Suppressor macrophage treated with lipopolysaccharide for 1 hour (primary cell): ENCODE measurements at regions not wholly inside any gene's neighbourhood (a gene's known extent, or its start where the extent isn't known, plus 50 kb on each side); places are given as distances from the start of the nearest gene placed in this dataset.
A peak's percentile ranks its signal among the peaks of the same experiment; 100 is the strongest.
"Not testable (repeated sequence)": the region's sequence is repeated elsewhere in the genome, so short reads cannot be mapped to it uniquely, and the experiment has no call there.

ENCODE experiments used
- DNase-seq, 3 donors: peaks; one replicate each; pipeline ENCODE4 v3.0.0-alpha.2; 2020 to 2022

DNA sequence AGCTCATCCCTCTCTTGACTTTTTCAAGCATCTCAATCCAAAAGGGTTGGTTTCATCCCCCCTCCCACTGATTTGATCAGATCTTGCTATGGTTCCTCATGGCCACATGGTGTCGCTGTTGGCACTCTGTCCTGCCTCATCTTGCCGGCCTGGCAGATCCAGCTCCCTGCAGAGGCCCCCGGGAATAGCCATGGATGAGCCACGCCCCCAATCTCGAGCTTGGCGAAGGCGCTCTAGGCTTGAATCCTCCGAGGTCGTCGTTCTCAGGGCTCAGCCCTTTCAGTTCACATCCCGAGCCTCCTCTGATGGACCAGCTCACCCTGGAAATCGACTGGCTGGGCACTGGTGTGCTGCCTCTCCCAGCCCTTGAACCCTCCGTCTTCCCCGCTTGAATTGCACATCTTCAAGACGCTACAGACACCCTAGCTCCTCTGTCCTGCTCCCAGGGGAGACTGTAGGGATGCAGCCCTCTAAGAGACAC, 628.7 kb downstream of the TYW1 start:
- peak; percentile 28 to 47 (median 44) for DNase-seq

DNA sequence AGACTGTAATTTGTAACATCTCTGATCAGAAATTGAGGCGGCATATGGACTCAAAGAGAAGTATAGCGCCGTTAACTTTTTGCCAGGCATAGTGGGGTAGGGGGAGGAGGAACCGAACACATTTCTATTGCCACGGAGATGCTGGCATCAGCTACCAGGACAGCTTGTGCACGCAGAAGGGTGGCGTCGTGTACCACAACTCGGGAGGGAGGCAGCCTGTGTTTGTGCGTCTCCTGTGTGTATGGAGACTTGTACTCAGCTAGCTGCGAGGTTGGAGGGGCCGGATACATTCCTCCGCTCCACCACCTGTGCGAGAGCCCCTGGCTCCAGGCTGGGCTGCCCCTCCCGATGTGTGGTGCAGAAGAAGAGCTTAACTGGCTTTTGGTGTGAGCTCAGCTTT, 634.8 kb downstream of the TYW1 start:
- no peak for DNase-seq

DNA sequence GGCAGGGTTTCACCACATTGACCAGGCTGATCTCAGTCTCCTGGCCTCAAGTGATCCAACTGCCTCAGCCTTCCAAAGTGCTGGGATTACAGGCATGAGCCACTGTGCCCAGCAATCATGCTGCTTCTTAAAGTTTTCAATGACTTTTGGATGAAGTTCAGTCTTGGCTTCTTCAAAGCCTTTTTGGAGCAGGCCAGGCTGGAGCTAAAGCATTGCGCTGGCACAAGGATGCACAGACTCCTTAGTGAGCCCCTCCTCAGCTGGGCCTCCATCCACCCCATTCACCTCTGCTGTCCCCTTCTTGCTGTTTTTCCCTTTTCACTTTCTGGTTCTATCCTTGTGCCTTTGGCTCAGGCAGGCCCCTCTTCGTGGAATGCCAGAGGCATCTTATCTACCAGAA, 638.6 kb downstream of the TYW1 start:
- no peak for DNase-seq

DNA sequence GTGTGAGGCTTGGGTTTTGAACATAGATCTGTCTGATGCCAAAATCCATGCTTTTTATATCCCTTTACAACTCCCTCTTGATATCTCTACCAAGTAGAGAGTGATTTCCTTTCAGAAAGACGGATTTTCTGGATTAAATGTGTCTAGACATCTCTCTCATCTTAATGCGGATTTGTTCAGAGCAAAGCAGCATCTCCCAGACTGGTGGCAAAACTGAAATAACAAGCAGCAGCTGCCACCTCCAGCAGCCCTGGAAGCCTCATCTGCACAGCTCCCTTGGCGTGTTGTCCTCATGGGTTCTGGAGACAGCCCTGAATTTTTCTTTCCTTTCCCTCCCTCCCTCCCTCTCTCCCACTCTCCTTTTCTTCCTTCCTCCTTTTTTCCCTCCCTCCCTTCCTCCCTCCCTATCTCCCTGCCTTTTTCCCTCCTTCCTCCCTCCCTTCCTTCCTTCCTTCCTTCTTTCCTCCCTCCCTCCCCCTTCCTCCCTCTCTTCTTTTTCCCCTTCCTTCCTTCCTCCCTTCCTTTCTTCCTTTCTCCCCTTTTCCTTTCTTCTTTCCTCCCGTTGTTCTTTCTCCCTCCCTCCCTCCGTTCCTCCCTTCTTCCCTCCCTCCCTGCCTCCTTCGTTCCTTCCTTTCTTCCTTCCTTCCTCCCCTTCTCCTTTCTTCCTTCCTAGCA, 639.9 kb downstream of the TYW1 start:
- no peak for DNase-seq

DNA sequence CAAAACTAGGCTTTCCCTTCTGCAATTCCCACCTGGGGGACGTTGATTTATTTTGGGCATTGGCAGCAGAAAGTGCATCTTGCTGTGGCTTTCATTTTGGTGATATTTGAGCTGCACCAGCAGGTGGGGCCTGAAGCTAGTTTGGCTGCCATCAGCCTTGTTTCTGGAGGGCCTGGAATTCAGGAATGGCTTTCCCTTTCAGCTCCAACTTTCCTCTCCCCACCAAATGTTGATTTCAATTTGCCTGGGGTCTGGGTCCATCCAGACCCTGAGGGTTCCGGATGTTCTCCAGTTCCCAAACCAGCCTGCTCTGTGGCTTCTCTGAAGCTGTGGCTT, 640.4 kb downstream of the TYW1 start:
- DNase-seq = no peak

DNA sequence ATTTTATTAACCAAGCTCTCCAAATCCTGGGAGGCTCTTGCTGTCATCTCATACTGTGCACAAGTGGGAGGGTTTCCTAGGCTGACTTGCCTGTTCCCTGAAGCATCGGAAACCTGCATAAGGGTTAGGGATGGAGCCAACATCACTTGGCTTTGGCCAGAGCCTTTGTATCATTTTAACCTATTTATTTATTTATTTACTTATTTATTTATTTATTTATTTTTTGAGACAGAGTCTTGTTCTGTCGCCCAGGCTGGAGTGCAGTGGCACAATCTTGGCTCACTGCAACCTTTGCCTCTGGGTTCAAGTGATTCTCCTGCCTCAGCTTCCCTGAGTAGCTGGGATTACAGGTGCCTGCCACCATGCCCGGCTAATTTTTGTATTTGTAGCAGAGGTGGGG, 645.9 kb downstream of the TYW1 start:
- not testable (repeated sequence) for DNase-seq

DNA sequence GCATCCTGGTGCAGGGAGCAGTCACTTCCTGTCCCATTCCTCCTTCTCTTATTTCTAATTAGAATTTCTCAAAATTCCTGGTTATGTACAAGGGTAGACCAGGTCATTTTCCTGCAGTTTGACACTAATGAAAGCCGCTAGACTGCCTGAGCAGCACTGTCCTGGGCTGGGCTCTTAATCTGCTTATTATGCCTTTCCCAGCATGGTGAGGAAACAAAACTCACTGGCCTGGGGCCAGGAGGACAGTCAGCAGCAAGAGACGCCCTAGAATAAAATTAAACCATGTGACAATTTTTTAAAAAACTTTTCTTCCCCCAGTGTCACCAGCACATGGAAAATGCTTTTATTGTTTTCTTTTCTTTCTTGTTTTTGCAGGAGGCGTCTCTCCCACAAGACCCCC, 647.5 kb downstream of the TYW1 start:
- no peak for DNase-seq

DNA sequence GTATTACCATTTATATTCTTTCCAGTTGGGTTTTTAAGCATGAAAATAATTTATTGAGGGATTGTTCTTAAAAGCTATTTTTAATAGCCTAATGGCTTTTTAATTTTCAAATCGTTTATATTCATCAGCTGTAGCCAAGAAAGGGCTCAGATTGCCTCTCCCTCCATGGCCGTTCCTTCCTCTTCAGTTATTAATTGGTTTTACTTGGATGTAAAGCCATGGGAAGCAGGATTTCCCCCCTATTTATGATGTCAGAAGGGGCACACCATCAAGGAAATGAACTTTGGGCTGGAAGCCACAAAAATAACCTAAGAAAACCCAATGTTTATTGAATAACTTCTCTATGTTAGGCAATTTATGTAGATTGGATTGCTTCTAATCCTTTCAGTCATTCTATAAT, 656.3 kb downstream of the TYW1 start:
- DNase-seq = no peak

DNA sequence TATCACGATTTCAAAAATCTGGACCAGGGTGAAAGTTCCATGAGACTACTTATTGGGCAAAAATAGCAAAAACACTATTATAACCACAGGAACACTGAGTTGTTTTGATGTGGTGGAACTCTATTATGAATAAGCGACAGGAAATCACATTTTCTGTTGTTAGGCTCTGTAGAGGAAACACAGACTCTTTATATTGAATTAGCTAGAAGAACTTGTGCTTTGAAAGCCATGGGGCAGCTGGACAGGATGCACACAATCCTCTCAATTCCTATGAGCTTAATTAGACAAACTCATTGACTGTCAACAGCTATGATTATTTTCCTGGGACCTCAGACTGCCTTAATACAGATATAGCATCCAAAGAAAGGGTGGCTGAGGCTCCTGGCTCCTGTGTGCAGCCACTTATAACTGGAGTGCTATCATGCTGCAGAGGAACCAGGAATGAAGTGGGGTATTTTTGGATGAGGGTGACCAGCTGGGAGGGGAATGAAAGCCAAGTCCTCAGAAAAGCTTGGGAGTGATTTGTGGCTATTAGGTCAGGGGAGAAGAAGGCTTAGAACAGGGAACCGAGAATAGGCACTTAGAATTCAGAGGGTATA, 657.3 kb downstream of the TYW1 start:
- no peak for DNase-seq

DNA sequence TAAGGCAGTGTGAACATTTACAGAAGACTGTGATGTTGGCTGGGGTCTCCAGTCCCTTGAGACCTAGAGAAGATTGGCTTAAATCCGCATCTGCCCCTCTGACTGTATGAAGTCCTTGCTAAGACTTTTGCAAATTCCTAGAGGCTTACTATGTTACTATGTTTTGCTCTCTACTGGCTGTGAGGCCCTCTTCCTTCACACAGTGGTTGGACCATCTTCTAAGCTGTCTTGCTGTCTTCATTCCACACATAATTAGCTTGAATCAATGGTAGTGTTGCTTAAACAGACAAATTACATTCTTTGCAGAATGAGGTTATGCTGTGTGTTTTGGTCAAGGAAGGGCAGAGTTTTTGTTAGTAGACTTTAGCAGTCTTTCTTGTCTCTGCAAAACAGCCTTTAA, 658.0 kb downstream of the TYW1 start:
- no peak for DNase-seq

DNA sequence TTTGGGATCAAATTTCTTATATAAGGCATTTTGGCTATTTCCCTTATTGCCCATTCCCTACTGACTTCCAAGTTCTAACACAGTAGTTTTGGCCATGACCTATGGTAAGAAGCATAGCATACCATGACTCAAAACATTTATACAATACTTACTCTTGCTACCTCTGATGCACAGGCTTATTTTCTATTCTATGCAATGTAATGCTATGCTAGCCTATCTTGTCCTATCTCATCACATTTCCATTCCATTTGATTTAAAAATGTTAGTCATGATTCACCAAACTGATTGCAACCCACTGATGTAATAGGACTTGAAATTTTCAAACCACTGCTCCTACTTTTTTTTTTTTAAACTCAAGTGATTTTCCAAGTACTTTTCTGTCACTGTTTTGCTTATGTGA, 658.5 kb downstream of the TYW1 start:
- no peak for DNase-seq

DNA sequence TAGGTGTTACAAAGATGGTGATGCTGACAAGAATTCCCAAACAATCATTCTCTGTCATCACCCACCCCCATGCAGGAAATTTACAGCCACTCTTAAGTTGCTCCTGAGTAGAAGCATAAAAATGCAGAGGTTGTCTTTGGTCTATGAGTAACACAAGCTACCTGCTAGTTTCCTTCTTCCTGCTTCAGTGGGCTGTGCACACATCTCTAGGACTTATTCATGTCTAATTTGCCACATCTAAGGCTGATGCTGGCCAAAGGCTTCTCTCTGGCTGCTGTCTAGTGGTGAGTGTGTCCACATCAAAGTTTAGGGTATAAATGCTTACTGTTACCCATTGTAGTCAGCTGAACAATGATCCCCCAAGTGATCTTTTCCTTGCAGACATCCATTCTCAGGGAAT, 662.5 kb downstream of the TYW1 start:
- DNase-seq = no peak

DNA sequence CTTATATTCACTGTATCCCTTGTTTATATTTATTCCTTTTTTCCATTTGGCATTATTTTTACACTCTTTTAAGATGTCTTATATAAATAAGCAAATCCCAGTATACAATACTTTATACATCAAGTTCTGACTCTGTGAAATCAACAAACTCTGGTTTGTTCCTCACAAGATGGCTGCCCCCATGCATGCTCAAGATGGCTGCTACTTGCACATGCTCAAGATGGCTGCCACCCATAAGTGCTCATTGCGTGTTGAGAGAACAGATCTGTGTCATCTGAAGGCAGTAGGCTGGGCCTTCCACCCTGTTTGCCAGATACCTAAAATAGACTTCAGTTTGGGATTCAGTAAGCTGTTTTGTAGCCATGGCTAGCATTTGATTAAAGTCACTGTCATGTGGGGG, 666.2 kb downstream of the TYW1 start:
- no peak for DNase-seq

DNA sequence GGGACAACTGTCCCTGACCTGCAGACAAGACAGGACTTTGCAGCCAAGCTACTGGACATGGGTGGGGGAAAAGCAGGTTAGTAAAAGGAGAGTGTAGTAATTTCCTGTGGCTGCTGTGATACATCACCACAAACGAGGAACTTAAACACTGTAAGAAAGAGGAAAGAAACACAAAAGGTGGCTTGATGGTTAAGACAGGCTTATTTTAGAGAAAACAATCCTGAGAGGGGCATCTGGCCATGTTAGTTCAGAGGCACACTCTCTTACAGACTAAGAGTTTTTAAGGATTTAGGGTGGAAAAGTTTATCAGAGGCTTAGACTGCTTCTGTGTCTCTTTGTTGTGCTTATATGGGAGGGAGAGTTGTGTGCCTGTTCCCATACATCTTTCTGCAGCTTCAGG, 667.0 kb downstream of the TYW1 start:
- DNase-seq = no peak

DNA sequence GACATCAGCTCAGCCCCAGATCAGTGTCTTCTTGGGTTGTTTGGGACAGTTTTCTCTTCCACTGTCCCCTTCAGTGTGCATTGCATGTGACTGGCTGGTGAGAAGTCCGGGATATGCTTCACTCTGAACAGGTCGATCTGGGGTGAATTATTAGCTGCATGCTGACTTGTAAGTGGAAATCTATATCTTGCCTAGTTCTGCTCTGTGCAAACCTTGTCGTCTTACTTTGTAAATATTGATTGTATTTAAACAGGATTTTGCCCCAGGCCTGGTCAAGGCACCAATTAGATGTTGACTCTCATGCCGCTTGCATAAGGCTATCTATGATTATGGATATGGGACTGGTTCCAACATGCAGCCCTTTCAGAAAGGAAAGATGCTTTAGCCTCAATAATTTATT, 669.7 kb downstream of the TYW1 start:
- DNase-seq = not testable (repeated sequence)

DNA sequence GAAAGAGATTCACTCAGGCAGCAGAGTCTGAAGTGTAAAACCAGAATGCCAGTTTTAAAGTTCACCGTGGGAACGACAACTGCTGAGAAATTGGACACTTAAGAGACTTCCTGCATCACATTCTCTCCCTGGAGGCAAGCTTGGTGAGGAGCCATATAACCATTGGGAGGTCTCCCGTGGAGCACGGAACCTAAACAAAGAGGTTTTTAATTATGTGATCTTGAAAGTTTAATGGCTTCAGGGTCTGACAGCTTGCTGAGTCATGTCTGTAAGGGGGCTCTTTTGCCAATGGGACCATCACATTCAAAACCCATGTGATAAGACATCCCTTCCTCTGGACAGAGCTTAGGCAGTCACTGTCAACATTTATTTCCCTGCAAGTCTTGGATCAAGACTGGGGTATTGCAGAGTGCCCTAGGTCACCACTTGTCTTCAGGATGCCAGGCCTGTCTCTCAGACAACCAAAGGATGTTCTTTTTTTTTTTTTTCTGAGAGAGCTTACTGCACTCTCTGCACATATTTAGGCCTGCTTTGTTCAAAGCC, 674.4 kb downstream of the TYW1 start:
- no peak for DNase-seq

DNA sequence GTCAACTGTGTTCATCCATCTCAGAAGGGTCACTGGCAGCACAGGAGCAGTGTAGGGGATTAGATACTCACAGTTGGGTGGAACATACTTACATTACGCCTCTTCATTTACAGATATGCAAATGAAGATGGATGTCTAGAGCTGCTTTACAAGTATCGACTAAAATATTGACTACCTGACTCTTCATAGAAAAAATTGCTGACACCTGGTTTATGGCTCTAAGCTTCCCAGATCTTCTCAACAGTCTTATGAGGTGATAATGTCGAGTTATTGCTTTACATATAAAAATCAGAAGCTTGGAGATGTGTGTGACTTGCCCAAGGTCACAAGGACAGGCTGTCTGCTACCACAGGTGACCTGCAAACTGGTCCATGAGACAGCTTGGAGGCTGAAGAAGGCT, 677.2 kb downstream of the TYW1 start:
- DNase-seq = no peak

DNA sequence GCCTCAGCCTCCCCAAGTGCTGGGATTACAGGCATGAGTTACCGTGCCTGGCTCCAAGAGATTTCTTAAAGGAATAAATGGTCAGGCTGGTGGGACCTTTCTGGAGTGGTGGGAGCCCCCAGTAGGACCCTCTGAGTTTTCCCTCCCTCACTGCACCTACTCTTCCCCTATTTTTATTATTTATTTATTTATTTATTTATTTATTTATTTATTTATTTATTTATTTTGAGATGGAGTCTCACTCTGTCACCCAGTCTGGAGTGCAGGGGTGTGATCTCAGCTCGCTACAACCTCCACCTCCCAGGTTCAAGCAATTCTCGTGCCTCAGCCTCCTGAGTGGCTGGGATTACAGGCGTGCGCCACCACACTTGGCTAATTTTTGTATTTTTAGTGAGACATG, 678.2 kb downstream of the TYW1 start:
- not testable (repeated sequence) for DNase-seq

DNA sequence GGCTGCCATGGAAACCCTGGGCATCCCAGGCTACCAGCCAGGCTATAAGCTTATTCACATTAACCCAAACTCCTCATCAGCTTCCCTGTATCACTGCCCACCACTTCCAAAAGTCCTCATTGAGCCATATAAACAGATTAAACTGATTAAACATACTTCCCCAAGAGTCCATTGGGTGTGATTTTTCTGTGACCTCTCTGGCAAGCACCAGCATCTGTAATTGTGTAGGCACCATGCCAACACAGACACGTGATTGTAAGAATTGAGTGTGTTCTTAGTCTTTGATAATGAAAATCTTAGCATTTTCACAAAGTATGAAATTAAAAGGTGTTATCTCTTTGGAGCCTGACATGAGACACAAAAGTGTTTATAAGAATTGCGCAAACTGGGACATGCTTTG, 679.3 kb downstream of the TYW1 start:
- DNase-seq = no peak

DNA sequence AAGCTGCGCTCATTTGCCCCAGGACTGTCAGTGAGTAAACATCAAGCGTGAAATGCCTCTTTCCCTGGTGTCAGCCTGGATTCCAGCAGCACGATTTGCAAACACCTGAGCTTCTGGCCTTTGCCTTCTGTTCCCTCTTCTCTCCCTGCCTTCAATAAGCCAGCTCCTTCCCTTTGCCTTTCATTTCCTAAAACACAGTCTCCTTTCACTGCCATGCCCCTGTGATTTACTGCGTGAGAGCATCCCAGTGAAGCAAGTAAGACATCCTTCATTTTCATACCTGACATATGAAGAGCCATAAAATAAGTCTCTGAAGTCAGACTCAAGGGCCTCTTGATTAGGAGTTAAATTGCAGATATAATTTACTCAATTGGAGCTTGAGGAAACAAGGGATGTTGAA, 681.8 kb downstream of the TYW1 start:
- DNase-seq = no peak

DNA sequence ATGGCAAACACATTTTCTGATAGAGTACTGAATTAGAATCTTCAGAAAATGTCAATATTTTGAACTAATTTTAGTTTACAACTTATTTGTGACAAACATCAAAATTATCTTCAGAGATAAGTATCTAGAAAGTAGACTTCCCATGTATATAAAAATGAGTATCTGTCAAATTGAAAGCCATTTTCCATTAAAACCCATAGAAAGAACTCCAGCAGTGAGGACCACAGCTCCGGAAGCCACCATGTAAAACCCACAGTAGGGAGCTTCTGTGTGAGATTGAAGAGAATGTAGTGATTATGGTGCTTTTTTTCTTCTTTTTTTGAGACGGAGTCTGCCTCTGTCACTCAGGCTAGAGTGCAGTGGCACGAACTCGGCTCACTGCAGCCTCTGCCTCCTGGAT, 687.0 kb downstream of the TYW1 start:
- DNase-seq = no peak

DNA sequence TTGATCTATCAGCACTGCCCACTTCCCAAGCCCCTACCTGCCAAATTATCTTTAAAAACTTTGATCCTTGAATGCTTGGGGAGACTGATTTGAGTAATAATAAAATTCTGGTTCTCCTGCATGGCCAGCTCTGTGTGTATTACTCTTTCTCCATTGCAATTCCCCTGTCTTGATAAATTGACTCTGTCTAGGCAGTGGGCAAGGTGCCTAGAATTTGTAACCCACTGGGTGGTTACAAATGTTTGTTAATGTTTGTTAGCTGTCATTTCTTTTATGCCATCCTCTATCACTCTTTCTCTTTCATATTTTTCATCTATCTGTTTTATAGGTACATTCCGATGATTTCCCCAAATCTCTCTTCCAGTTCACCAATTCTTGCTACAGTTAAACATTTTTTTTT, 694.1 kb downstream of the TYW1 start:
- no peak for DNase-seq

DNA sequence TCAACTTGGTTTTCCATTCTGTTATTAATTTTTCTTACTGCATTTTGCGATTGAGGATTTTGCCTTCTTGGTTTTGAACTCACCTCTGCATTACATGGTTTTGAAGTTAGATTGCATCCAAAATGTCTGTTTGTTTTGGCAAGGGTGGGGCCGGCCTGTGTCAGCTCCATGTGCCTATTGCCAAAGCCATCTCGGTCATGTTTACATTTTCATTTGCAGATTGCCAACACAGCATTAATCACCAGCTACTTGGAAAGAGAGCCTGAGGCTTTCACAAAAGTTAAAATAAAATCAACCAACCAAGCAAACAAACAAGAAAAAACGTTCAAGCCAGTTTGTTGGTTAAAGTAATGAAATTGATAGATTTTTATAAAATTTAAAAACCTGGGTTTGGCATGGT, 695.8 kb downstream of the TYW1 start:
- DNase-seq = no peak

DNA sequence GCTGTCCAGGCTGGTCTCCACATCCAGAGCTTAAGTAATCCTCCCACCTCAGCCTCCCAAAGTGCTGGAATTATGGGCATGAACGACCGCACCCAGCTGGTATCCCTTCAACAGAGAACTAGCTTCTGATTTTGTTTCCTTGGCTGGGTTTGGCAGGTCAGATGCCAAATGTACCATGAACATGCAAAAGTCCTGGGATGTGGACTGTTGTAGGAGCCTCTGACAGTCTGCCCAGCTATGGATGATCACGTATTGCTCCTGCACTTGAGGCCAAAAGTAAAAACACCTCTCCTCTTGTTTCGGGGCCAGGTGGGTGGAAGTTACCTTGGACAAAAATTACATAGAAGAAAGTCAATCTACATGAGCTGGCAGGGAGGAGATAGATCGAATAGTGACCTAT, 699.5 kb downstream of the TYW1 start:
- no peak for DNase-seq

DNA sequence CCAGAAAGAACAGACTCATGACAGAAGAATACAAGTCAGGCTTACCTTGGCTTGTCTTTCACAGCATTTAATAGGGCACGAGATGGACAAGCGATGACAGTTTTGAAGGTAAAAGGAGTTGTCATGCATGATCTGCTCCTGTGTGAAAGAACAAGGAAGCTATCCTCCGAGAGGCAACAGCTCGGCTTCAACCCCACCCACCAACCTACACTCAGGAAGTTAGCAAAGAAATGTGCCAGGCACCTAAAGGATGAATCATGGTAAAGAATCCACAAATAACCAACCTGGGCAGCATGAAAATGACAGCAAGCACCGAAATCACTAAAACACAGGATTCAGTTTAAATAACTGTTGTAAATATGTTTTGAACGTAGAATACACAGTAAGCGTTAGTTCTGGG, 700.2 kb downstream of the TYW1 start:
- DNase-seq = no peak
